ENCODE measurements at regions not wholly inside any gene's neighbourhood (a gene's known extent, or its start where the extent isn't known, plus 50 kb on each side); places are given as distances from the start of the nearest gene placed in this dataset.

GRCh38 chr13:50323440-50324065 is 308.3 kb downstream of the KCNRG start:
- H3K36me3 Mint-ChIP-seq (ENCODE audit: insufficient read depth in 1 of 3, low read depth in 3 of 3), result no peaks in the 10 kb centered on the region
- H2AK5ac ChIP-seq (ENCODE audit: insufficient read length, low read length), result no peak overlapping the region
- H3K9me3 Mint-ChIP-seq, result no peaks in the 10 kb centered on the region
- no peak overlapping the region for H3K27ac ChIP-seq (ENCODE audit: insufficient read length, low read depth, low read length)
- no peak overlapping the region for H3K9ac ChIP-seq (ENCODE audit: extremely low read depth, insufficient read length, low read length)
- no peak for DNase-seq
- no peaks in the 10 kb centered on the region for H4K20me1 ChIP-seq (ENCODE audit: control insufficient read depth, insufficient read depth, insufficient read length)
- no peak overlapping the region for H4K91ac ChIP-seq (ENCODE audit: insufficient read length, low read depth, low read length)
- H2AFZ ChIP-seq (ENCODE audit: low read length), result no peak overlapping the region
- H3K14ac ChIP-seq (ENCODE audit: insufficient read depth, low read length), result no peak overlapping the region
- WGBS (ENCODE audit: extremely low coverage, insufficient read length, low lambda C conversion rate), result no CpG with 5 or more reads among the region's 3 CpGs
- no peak overlapping the region for H4K8ac ChIP-seq (replicated peaks; ENCODE audit: insufficient read length, low read depth, low read length)
- no peak for TF ChIP-seq CTCF (conservative IDR thresholded peaks at IDR 0.05)
- no peak overlapping the region for H2BK15ac ChIP-seq (ENCODE audit: low read depth, low read length)
- H3K79me2 ChIP-seq (ENCODE audit: insufficient read depth, low read length), result no peaks in the 10 kb centered on the region
- no peak overlapping the region for H2BK120ac ChIP-seq (ENCODE audit: low read depth, low read length, poor library complexity, severe bottlenecking)
- H3K4me1 Mint-ChIP-seq, result peaks cover 7 to 9% of the 10 kb centered on the region in 2 experiments; a peak in 3 of 4 replicates
- H3K56ac ChIP-seq (ENCODE audit: insufficient read length, low read depth, low read length), result no peak overlapping the region
- no peak overlapping the region for H3K4me2 ChIP-seq (ENCODE audit: insufficient read depth, insufficient read length, low read length)
- no peak overlapping the region for H3T11ph ChIP-seq (ENCODE audit: low read length)
- H2BK20ac ChIP-seq (ENCODE audit: low read depth, low read length, poor library complexity, severe bottlenecking), result no peak overlapping the region
- H3K27me3 ChIP-seq (ENCODE audit: insufficient read depth, low read length), result no peaks in the 10 kb centered on the region
- no peak overlapping the region for H3K4ac ChIP-seq (ENCODE audit: low read depth, low read length)
- no peak overlapping the region for H3K23ac ChIP-seq (ENCODE audit: insufficient read length, low read depth, low read length)
- H4K5ac ChIP-seq (ENCODE audit: insufficient read length, low read depth, low read length), result no peak overlapping the region
- H3K4me3 Mint-ChIP-seq, result no peak overlapping the region
- no peaks in the 10 kb centered on the region for H3K4me1 ChIP-seq (ENCODE audit: insufficient read depth, low read length)
- H3K23me2 ChIP-seq (ENCODE audit: insufficient read length, low read depth, low read length, poor library complexity, severe bottlenecking), result no peaks in the 10 kb centered on the region
- H2BK5ac ChIP-seq (ENCODE audit: insufficient read length, low read length), result no peak overlapping the region
- H3K27me3 Mint-ChIP-seq (ENCODE audit: low read depth), result no peaks in the 10 kb centered on the region
- H2BK12ac ChIP-seq (ENCODE audit: insufficient read length, low read depth, low read length), result no peak overlapping the region
- no peak overlapping the region for H3K27ac Mint-ChIP-seq
- no peak overlapping the region for H3K18ac ChIP-seq (ENCODE audit: insufficient read length, low read depth, low read length)
- H3K79me1 ChIP-seq (ENCODE audit: insufficient read depth, low read depth, low read length, poor library complexity, severe bottlenecking), result no peaks in the 10 kb centered on the region
- H3K9me3 ChIP-seq (ENCODE audit: control insufficient read depth, low read depth, low read length), result no peaks in the 10 kb centered on the region

All from H9 (cell line).